Muscle of back (tissue), 3 donors: ENCODE measurements at regions not wholly inside any gene's neighbourhood (a gene's known extent, or its start where the extent isn't known, plus 50 kb on each side); places are given as distances from the start of the nearest gene placed in this dataset.
"Not testable (repeated sequence)": the region's sequence is repeated elsewhere in the genome, so short reads cannot be mapped to it uniquely, and the experiment has no call there.

Experiments used
- DNase-seq, 3 donors: peaks; one replicate each; pipeline versions ENCODE4 v3.0.0 to v3.0.0-alpha.2; 2013

- DNase-seq, result no peak
Observed at GRCh38 chr7:52360541-52360940, 674.9 kb upstream of the POM121L12 start.

- DNase-seq, result peak; percentile 8 to 31 (median 21)
Observed at GRCh38 chr7:52355053-52355452, 680.4 kb upstream of the POM121L12 start.

- no peak for DNase-seq
Observed at GRCh38 chr7:52352013-52352981, 683.1 kb upstream of the POM121L12 start.

GRCh38 chr7:52344015-52344414 lies 691.4 kb upstream of the POM121L12 start:
- DNase-seq, result no peak

GRCh38 chr7:52340067-52340466 lies 695.4 kb upstream of the POM121L12 start:
- no peak for DNase-seq

GRCh38 chr7:52328328-52328727 lies 707.1 kb upstream of the POM121L12 start:
- not testable (repeated sequence) for DNase-seq

- DNase-seq, result no peak
Observed at GRCh38 chr7:52325237-52325636, 710.2 kb upstream of the POM121L12 start.

GRCh38 chr7:52323202-52323746 lies 712.2 kb upstream of the POM121L12 start:
- DNase-seq, result no peak

- DNase-seq, result no peak
Observed at GRCh38 chr7:52320610-52321009, 714.8 kb upstream of the POM121L12 start.

GRCh38 chr7:52317921-52318320 lies 717.5 kb upstream of the POM121L12 start:
- no peak for DNase-seq

- no peak for DNase-seq
Observed at GRCh38 chr7:52311886-52312285, 723.5 kb upstream of the POM121L12 start.

GRCh38 chr7:52309631-52310030 lies 725.8 kb upstream of the POM121L12 start:
- no peak for DNase-seq

GRCh38 chr7:52302765-52303520 lies 732.5 kb upstream of the POM121L12 start:
- DNase-seq, result no peak

- DNase-seq, result no peak
Observed at GRCh38 chr7:52297128-52297527, 738.3 kb upstream of the POM121L12 start.

GRCh38 chr7:52294942-52295341 lies 740.5 kb upstream of the POM121L12 start:
- DNase-seq, result no peak

- no peak for DNase-seq
Observed at GRCh38 chr7:52289247-52289646, 746.2 kb upstream of the POM121L12 start.

- no peak for DNase-seq
Observed at GRCh38 chr7:52287698-52288097, 747.7 kb upstream of the POM121L12 start.

- no peak for DNase-seq
Observed at GRCh38 chr7:52285689-52286088, 749.7 kb upstream of the POM121L12 start.

GRCh38 chr7:52283335-52283734 lies 752.1 kb upstream of the POM121L12 start:
- no peak for DNase-seq

- DNase-seq, result no peak
Observed at GRCh38 chr7:52273685-52274610, 761.5 kb upstream of the POM121L12 start.

- DNase-seq, result no peak
Observed at GRCh38 chr7:52271703-52272102, 763.7 kb upstream of the POM121L12 start.
